ENCODE measurements at regions not wholly inside any gene's neighbourhood (a gene's known extent, or its start where the extent isn't known, plus 50 kb on each side); places are given as distances from the start of the nearest gene placed in this dataset.
A peak's percentile ranks its signal among the peaks of the same experiment; 100 is the strongest.

GRCh38 chr2:180662941-180663471 lies 317.4 kb upstream of the UBE2E3 start:
- ChIA-PET CTCF (no interaction called here), POLR2A (ENCODE audit: low non-redundant PET) (no interaction called here)
- intact Hi-C loops (cut with micrococcal nuclease; ENCODE audit: unreplicated experiment): no loop called here

GRCh38 chr2:180662521-180662920 lies 317.9 kb upstream of the UBE2E3 start:
- H3K9me3 ChIP-seq (ENCODE audit: low read depth, low read length, poor library complexity, severe bottlenecking): no peaks in the 10 kb centered on the region
- no TSS peak for BruUV-seq (replicated peaks)
- H3K4me3 ChIP-seq (ENCODE audit: low read depth, low read length, poor library complexity, severe bottlenecking): no peak overlapping the region
- TF ChIP-seq EZH2 (IDR thresholded peaks at IDR 0.05; ENCODE audit: borderline replicate concordance, low read depth, low read length, poor library complexity, severe bottlenecking) (no peak), CTCF (conservative IDR thresholded peaks at IDR 0.05; ENCODE audit: low read depth, low read length) (no peak)
- no peak for DNase-seq (ENCODE audit: low spot score)
- H3K36me3 ChIP-seq (ENCODE audit: insufficient read depth, low read length, poor library complexity, severe bottlenecking): no peaks in the 10 kb centered on the region
- H3K4me1 ChIP-seq (ENCODE audit: insufficient read depth, low read length, poor library complexity, severe bottlenecking): no peaks in the 10 kb centered on the region
- no peaks in the 10 kb centered on the region for H3K27me3 ChIP-seq (replicated peaks; ENCODE audit: insufficient read depth, low read depth, low read length, poor library complexity)
- H3K27ac ChIP-seq (ENCODE audit: low read depth, low read length, poor library complexity, severe bottlenecking): no peak overlapping the region
- ChIA-PET POLR2A (ENCODE audit: low non-redundant PET) (no interaction called here), CTCF (no interaction called here)
- intact Hi-C loops (cut with micrococcal nuclease; ENCODE audit: unreplicated experiment): no loop called here

More at GRCh38 chr2:180662941-180663471, 317.4 kb upstream of the UBE2E3 start:
- no peaks in the 10 kb centered on the region for H3K4me1 ChIP-seq (ENCODE audit: insufficient read depth, low read length, poor library complexity, severe bottlenecking)
- no peaks in the 10 kb centered on the region for H3K36me3 ChIP-seq (ENCODE audit: insufficient read depth, low read length, poor library complexity, severe bottlenecking)
- DNase-seq (ENCODE audit: low spot score): peak; percentile 4
- no peaks in the 10 kb centered on the region for H3K9me3 ChIP-seq (ENCODE audit: low read depth, low read length, poor library complexity, severe bottlenecking)
- no peak overlapping the region for H3K4me3 ChIP-seq (ENCODE audit: low read depth, low read length, poor library complexity, severe bottlenecking)
- no peak for TF ChIP-seq EZH2 (IDR thresholded peaks at IDR 0.05; ENCODE audit: borderline replicate concordance, low read depth, low read length, poor library complexity, severe bottlenecking)
- no peak for TF ChIP-seq CTCF (conservative IDR thresholded peaks at IDR 0.05; ENCODE audit: low read depth, low read length)
- BruUV-seq (replicated peaks): no TSS peak
- no peaks in the 10 kb centered on the region for H3K27me3 ChIP-seq (replicated peaks; ENCODE audit: insufficient read depth, low read depth, low read length, poor library complexity)
- H3K27ac ChIP-seq (ENCODE audit: low read depth, low read length, poor library complexity, severe bottlenecking): no peak overlapping the region

DNA sequence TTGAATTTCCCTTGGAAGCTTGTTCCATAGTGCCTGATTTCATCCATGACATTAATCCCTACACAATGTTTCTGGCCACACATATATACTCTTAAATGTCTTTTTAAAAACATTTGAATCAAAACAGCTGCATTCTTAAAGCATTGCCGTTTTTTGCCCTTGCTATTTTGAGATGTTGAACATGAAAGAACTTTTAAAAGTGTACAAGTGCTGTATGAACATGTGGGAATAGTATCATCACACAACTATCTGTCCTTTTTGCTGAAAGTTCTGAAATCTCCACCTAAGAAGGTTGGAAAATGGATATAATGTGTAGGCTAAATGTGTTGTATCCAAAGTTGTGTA lies 318.7 kb upstream of the UBE2E3 start:
- intact Hi-C loops (cut with micrococcal nuclease; ENCODE audit: unreplicated experiment): no loop called here
- Histone ChIP-seq H3K27me3 (replicated peaks; ENCODE audit: insufficient read depth, low read depth, low read length, poor library complexity) (no peaks in the 10 kb centered on the region), H3K9me3 (ENCODE audit: low read depth, low read length, poor library complexity, severe bottlenecking) (no peaks in the 10 kb centered on the region), H3K27ac (ENCODE audit: low read depth, low read length, poor library complexity, severe bottlenecking) (no peak overlapping the region), H3K4me3 (ENCODE audit: low read depth, low read length, poor library complexity, severe bottlenecking) (no peak overlapping the region), H3K36me3 (ENCODE audit: insufficient read depth, low read length, poor library complexity, severe bottlenecking) (no peaks in the 10 kb centered on the region), H3K4me1 (ENCODE audit: insufficient read depth, low read length, poor library complexity, severe bottlenecking) (no peaks in the 10 kb centered on the region)
- no TSS peak for BruUV-seq (replicated peaks)
- CTCF ChIA-PET: no interaction called here
- POLR2A ChIA-PET (ENCODE audit: low non-redundant PET): no interaction called here
- no peak for TF ChIP-seq EZH2 (IDR thresholded peaks at IDR 0.05; ENCODE audit: borderline replicate concordance, low read depth, low read length, poor library complexity, severe bottlenecking)
- TF ChIP-seq CTCF (conservative IDR thresholded peaks at IDR 0.05; ENCODE audit: low read depth, low read length): no peak
- DNase-seq (ENCODE audit: low spot score): no peak

All from A673 (cell line).